Dedifferentiated amniotic fluid mesenchymal stem cell (primary cell): ENCODE measurements at regions not wholly inside any gene's neighbourhood (a gene's known extent, or its start where the extent isn't known, plus 50 kb on each side); places are given as distances from the start of the nearest gene placed in this dataset.

Experiments used
- DNase-seq: peaks from one replicate; pipeline ENCODE4 v3.0.0-alpha.2; 2016; ENCODE audit errors: extremely low spot score

DNA sequence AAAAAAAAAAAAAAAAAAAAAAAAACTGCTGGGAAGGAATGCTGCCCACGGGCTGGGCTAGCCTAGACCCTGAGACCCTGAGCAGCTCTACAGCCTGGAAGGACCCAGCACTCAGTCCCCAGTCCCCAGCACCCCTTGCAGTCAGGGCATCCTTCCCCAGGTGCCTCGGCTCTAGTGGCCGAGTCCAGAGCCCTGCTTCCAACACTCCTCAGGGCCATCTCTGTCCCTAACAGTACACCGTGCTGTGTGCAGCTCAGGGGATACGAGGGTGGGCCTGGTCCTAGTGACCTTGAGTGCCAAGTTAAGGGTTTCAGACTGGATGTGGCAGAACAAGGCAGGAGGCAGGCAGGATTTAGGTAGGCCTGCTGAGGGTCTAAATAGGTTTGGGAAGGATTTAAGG is 50.2 kb upstream of the LRP8 start:
- DNase-seq: no peak

DNA sequence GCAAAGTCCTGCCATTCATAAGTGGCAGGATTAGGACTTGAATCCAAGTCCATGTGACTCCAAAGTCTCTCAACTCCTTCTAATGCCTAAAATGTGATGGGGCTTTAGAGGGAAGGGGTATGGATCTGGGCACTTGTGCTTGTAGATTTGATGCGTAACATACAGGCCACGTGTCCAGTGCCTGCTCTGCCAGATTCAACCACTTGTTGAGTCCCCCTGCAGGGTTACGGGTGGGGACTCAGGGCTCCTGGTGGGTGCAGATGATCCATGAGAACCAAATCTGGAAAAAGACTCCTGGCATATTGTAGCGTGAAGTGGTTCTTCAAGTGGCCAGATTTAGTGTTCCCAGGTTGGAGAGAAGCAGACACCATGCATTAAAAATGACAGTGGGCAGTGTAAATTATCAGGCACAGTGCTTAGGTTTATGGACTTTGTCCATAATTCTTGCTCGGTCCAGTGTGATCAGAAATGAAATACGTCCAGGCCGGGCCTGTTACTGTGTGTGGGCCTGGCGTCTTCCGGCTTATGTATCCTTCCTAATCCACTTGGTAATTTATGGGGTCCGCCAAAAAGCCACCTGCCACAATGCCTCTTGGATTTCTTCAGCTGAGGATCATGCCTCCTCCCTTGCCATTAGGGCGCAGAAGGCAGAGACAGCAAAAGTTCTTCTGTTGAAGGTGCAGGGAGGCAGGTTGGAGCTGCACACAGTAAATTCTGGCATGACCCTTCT is 51.2 kb upstream of the LRP8 start:
- no peak for DNase-seq

DNA sequence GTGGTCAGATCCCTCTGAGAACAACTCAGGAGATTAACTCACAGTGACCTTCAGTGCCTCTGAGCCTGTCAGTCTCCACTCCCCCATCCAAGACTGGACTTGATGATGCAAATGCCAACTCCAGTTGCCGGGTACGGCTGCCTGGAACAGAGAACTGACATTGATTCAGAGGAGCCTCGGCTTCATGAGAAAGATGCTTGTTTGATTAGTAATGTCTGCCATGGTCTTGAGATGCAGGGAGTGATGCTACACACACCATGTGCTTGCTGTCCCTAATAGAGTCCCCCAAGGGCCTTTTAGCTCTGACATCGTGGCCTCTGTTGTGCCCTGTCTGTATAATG is 51.8 kb upstream of the LRP8 start:
- DNase-seq: no peak

DNA sequence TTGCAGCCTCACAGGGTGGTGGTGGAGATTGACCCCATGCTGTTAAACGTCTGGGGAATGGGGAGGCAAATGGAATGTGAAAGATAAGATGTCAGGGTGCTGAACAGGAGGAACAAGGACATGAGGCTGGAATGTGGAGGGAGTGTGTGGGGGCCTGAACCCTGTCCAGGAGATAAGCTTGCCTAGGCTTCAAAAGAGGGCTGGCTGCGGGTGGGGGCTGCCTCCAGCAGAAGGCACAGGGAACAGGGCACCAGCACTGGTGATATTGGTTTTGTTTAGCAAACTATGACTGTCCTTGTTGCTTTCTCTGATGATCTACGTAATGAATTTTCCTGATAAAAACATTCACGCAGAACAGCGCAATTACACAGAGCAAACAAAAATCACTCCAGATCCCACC is 52.4 kb upstream of the LRP8 start:
- no peak for DNase-seq

DNA sequence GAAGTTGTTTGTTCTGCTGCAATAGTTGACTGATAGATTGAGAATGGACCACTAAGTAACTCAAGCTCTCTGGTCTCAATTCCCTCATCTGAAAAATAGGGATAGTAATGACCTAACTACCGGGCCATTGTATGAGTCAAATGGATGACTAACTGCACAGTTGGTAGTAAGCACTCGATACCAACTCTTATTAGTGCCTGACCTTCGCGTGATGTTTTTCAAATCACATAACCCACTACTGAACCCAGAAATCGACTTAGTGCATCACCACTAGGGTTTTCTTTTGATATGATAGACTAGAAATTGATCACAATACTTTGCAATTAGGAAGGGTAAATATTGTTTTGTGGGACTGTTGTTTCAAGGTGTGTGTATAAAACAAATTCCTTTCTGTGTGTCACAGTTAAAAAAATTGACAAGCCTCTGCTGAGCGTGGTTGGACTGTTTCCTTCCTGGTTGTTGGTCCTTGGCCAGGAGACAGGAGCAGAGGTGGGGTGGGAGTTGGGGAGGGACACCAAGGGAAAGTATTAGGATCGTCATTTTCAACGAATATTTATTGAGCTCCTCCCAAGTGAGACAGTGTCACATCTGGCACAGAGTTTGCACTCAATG is 54.0 kb upstream of the LRP8 start:
- no peak for DNase-seq

DNA sequence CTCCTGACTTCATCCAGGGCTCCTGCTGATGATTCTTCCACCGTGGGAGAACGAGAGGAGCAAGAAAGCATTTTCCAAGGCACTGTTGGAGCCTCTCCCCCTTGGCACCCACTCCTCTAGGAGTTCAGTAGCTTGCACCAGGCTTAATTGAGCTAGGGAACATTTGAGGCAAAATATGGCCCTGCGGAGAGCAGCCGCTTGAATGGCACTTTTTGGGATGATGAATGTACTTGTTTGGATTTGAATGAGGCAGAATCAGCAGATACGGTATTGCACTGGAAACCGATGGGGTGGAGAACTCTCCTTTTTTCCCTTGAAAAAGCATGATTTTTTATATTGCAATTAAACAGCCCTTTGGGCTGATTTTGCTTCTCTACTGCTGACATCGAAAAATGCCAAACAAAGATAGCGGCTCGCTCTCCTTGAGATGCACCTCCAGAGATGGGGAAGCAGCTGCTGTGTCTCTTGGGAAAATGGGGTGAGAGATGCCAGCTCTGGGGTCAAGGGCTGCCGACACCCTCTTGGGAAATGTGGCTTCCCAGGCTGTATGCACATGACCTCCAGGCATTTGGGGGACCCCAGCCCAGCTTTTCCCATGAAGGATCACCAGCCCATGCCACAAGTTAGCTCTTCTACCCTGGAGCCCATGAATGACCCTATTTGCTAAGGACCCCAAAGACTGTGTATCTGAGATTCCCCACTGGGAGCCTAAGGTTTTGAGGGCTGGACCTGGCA is 55.4 kb upstream of the LRP8 start:
- DNase-seq: no peak

DNA sequence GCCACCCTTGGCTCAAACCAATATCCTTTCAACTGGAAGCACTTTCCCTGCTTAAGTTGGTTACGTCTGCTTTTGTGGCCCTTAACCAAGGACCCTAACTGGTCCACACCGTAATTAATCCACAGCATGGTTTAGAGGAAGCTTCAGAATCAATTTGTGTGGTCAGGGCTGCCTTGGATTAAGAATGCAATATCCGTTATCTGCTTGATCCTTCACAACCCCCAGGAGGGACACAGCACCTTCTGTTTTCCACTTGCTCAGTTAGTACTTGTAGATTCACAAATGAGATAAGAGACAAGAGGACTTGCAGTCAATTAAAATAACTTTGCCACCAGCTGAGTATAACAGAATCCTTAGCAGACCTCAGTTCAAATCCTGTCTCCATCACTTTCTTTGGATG is 56.9 kb upstream of the LRP8 start:
- no peak for DNase-seq

DNA sequence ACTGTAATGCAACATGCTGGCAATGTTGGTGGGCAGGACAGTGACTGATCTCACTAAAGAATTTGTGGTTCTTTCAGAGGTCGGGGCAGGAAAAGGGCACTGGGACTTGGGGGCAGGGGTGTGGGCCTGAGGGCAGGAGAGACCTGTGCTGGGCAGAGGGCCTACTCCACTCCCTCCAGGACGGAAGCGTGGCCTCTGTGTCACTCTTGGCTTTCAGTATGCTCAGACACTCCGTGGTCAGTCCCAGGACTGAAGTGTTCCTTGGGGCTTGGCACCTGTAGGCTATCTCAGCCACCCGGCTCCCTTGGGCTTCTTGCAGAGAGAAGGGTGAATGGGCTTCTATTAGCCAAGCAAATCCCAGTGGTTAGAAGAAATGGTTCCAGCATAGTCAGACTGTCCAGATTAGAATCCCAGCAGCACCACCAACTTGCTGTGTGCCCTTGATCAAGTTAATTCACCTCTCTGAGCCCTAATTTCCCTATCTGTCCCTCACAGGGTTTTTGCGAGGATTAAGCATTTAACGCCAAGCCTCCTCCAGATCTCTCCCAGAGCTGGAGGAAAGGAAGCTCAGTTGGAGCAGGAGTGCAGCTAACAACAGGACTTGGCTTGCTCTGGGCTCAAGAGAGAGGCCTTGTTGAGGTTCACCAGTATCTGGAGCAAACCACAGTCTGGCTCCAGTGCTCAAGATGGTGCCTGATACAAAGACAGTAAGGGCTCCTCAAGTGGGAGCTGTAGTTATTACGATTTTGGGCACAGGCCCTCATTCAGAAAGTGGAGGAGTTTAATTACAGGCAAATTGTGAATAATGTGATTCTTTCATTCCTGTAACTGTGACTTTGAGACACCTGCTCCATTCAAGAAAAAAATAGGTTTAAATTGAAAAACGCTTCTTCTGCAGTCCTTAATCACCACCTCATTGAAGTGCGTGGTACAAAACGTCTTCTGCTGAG is 57.7 kb upstream of the LRP8 start:
- no peak for DNase-seq

DNA sequence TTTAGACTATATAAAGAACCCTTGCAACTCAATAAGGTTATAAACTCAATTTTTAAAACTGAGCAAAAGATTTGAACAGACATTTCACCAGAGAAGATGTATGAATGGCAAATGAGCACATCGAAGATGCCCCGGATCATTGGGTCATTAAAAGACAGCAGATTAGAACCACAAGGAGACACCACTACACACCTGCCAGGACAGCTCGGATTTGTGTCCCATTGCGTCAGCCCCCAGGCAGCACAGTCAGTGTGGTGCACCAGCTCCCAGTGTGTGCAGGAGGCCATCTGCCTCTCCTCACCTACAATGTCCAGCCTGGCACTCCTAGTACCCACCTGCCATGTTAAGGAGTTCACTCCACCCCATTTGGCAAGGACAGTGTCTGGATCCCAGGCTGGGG is 61.1 kb upstream of the LRP8 start:
- DNase-seq: no peak

DNA sequence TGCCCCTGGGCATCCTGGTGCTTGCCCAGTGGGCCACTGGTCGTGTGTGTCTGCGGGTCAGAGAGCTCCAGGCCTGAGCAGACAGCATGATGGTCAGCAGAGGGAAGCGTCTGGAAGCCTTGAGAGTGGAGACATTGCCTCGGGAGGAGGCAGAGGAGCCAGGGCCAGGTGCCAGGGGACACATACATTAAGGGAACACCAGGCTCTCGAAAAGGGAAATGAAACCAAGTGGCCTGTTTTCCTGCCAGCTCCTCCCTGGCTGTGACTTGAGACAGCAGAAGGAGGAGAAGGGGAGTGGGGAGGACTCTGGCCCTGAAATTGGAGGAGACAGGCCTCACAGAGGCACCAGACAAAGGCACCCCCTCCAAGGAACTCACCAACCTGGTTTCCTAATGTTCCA is 62.4 kb upstream of the LRP8 start:
- DNase-seq: no peak

DNA sequence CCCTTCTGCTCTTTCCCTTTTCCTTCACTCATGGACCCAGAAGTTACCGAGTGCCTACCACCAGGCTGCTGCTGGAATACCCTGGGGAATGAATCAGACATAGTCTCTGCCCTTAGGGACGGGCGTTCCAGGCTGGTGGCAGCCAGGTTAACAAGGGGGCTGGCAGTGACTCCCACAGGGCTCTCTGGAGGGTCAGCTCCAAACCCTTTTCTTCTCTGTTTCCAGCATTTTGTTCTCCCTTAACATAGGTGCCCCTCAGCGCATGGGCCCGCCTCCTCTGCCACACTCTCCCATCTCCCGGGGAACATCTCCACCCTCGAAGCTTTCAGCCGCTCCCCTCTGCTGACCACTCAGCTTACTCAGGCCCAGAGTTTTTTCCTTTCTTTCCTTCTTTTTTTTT is 62.9 kb upstream of the LRP8 start:
- no peak for DNase-seq

DNA sequence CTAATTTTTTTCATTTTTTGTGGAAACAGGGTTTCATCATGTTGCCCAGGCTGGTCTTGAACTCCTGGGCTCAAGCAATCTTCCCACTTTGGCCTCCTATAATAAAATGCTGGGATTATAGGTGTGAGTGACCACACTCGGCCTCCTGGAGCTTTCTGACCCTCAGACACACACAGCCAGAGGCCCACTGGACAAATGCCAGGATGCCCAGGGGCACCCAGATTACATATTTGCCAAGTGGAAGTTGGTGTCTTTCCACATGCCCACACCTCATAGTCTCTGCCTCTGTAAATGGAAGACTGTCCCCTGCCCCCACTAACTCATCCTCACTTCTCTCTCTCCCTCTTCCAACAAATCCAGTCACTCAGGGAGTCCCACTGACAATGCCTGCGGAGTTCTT is 63.4 kb upstream of the LRP8 start:
- no peak for DNase-seq

DNA sequence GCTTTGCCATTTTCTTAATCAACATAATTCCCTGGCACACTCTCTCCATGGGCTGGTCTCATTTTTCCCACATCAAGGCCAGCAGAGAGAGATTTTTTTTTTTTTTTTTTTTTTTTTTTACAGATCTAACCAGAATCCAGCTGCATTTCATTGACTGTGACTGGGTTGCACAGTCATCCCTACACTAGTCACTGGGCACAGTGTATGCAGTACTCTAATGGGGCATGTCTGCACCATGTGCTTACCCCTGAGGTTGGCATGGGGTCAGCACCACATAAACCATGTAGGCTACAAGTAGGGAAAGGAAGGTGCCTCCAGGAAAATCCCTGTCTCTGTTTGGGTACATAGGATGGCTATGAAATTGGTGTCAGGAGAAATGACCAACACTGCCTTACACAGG is 64.1 kb upstream of the LRP8 start:
- DNase-seq: no peak

DNA sequence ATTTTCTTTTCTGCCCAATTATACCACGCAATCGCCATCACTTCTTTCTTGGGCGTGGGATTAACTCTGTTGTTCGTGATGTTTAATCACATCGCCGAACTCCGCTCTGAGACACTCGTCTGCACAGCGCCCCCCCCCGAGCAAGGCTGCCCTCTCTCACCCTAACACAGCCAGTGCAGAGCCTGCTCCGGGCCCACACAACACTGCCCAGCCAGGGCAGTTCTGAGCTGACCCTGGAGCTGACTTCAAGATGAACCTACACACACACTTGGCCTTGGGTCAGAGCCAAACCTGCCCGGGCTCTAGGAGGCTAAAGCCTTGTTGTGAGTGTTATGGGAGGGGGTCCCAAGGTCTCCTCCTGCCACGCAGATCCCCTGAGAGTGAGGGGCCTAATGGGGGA is 64.6 kb upstream of the LRP8 start:
- no peak for DNase-seq

DNA sequence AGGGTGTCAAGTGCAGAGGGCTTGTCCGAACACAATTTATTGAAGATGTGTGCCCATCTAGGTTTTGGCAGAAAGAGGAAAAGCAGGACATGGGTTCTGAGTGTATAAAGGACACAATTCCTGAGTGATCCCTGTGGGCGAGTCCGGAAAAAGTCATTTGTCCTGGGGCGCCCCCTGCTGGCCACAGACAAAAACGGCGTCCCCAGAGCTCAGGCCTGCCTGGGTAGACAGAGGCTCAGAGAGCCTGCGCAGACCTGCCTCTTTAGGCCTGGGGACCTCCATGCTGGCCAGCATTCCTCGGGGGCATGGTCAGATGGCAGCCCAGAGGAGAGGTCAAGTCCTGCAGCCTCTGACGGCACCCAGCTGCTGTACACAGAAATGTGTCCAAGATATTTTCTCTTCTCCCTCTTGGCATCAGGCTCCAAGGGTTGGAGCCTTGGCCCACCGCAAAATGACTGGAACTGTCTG is 65.5 kb upstream of the LRP8 start:
- peak; percentile 64 for DNase-seq

DNA sequence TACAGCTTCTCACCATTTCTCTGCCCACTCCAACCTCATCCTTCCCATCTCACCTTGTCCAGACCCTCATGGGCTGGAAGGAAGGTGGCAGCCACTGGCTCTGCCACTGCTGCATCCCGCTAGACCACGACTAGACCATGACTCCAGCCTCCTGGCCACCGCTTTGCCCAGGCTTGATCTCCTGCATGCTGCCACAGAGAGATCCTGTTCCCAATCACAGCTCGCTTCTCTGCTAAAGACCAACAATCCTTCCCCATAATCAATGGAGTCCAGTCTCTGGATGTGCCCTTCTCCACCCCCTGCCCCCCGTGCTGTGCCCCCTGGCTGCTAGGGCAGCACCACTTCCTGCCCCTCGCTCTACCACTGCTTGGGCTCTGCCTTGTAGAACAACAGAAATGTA is 64.9 kb upstream of the DMRTB1 start:
- no peak for DNase-seq

DNA sequence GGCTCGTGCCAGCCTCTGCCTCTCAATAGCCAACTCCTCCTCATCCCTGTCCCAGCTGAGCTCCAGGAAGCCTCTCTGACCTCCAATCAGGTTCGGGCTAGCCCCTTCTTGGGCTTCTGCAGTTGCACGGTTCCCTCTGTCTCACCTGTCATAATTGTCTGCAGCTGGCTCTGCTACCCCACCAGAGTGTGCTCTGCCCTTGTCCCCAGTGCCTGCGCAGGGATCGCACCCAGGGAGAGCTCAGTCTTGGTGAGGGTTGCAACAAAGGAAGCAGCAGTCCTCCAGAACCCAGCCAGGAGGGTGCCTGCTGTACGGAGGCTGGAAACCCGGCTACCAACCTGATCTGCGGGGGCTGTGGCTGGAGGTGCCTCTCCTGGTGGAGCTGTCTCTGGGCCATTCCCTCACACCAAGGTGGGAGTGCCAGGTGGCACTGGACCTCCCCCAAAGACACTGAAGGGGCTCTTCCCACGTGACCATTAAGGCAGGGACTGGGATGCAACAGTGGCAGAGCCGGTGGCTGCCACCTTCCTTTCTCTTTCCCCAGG is 63.5 kb upstream of the DMRTB1 start:
- no peak for DNase-seq

DNA sequence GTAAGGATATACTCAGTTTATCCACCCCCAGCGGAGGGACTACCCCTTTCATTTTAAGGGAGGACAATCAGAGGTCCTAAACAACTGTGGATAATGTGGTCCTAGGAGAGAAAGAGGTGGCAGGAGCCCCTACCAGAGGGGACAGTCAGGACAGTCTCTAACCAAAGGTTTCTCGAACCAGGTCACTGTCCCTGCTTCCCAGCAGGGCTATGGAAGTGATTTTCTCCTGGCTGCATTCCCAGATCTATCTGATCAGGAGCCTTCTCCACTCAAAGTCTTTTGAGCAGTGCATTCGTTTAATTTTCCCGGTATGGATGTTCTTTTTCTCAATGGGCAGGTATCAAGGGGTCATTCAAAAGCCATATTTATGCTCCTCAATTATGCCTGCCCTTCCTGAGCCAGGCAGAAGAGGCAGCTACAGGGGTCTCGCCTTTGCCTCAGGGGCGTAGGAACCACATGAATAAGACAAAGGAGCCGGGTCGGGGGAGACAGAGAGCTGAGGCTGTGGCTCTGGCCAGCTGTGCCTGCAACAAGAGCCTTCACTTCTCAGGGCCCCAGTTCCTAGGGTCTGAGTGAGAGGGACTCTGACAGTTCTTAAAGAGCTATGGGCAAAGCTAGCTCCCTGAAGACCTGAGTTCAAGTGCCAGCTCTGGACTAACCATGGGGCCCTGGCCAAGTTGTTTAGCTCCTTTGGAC is 62.5 kb upstream of the DMRTB1 start:
- DNase-seq: no peak

DNA sequence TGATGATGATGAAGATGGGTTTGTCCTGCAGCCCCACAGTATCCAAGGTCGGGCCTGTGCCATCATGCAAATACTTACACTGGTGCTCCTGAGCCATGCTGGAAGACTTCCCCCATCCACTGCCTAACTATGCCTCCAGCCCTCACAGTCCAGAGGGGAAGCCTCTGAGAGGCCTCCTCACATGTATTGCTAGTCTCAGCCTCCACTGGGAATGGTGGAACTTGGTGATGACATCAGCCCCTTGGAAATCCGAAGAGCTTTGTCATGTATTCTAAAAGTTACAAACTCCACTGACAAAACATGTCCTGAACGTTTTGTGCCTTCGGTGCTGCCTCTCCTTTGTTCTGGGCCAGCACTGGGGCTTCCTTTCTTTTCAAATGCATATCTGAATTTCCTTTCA is 61.1 kb upstream of the DMRTB1 start:
- no peak for DNase-seq

DNA sequence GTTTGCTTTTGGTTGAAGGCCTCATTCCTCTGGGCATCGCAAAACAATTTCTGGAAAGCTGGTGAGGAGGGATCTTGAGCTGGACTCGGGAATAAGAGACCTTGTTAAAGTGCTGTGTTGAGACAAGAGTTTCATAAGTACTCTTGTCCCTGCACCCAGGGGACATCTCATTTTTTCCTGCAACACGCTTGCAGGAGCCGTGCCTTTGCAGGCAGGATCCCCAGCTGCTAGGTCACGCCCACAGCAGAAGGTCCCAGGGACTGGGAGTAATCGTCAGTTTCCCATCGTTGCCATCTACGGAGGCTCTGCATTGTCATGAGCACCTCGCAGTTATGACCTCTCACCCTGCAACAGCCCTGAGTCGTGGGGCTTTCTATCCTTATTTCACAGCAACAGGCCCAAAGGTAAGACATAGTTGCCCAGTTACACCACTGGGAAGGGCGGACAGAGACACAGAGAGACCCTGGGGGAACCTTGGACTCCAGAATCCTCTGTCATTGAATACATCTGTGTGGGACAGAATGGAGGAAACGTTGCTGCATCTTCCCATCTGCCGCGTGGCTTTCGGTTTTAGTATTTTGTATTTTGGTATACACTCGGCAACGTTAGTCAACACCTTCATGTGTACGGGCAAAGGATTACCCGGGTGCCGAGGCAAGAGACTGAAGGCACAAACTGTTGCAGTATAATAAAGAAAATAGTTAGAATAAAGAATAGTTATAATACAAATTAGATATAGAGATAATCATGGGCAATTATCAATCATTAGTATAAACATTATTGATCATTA is 60.4 kb upstream of the DMRTB1 start:
- no peak for DNase-seq
